H1 (cell line): ENCODE measurements at regions not wholly inside any gene's neighbourhood (a gene's known extent, or its start where the extent isn't known, plus 50 kb on each side); places are given as distances from the start of the nearest gene placed in this dataset.

Source experiments
- CTCF ChIA-PET: fragments of 300-600 bp; sonication (Branson Sonifier 250); formaldehyde crosslinking; loops from one replicate; lab custom pipeline; 2021; ENCODE audit not compliant: partially characterized antibody; lab: Charles Lee
- POLR2A ChIA-PET: fragments of 300-600 bp; sonication (Branson Sonifier 250); formaldehyde crosslinking; loops from one replicate; lab custom pipeline; 2021; ENCODE audit warnings: inconsistent platforms; ENCODE audit not compliant: partially characterized antibody; lab: Charles Lee
- DNase-seq, 2 experiments: peaks; one replicate each; pipeline versions ENCODE4 v3.0.0 to v3.0.0-alpha.2; 2010 to 2022; ENCODE audit warnings: low spot score in 2 of 2, low read depth in 1 of 2, mixed read lengths in 1 of 2
- FAIRE-seq: peaks from 2 replicates; lab custom pipeline; 2011; peaks lifted over from hg19 to GRCh38; lab: Jason Lieb, UNC
- H2AFZ ChIP-seq: 2 replicates; pipeline ENCODE4 v1.8.1; 2012; ENCODE audit warnings: low read length, inconsistent platforms
- H2AK5ac ChIP-seq: 2 replicates; pipeline ENCODE4 v1.6.1; 2013; ENCODE audit warnings: low read depth, low read length
- H2BK120ac ChIP-seq: replicated peaks from 2 replicates; pipeline ENCODE3; 2013; ENCODE audit warnings: low read depth, low read length, inconsistent platforms
- H2BK12ac ChIP-seq: 2 replicates; pipeline ENCODE4 v1.6.1; 2013; ENCODE audit warnings: low read depth, low read length
- H2BK15ac ChIP-seq: 2 replicates; pipeline ENCODE4 v1.6.1; 2013; ENCODE audit warnings: low read length
- H2BK20ac ChIP-seq: 2 replicates; pipeline ENCODE4 v1.6.1; 2013; ENCODE audit warnings: low read length
- H2BK5ac ChIP-seq: 2 replicates; pipeline ENCODE4 v1.6.1; 2013; ENCODE audit warnings: low read depth, low read length
- H3K14ac ChIP-seq: 2 replicates; pipeline ENCODE4 v1.6.1; 2013; ENCODE audit warnings: inconsistent platforms; ENCODE audit not compliant: insufficient read length
- H3K18ac ChIP-seq: 2 replicates; pipeline ENCODE4 v1.6.1; 2013; ENCODE audit warnings: low read length; ENCODE audit errors: extremely low read depth
- H3K23ac ChIP-seq: 2 replicates; pipeline ENCODE4 v1.6.1; 2013; ENCODE audit warnings: inconsistent platforms; ENCODE audit not compliant: insufficient read length
- H3K23me2 ChIP-seq: 2 replicates; pipeline ENCODE4 v1.6.1; 2013; ENCODE audit warnings: low read depth, low read length
- H3K27ac ChIP-seq: 2 replicates; pipeline ENCODE4 v1.6.1; 2011; ENCODE audit warnings: low read depth, low read length, inconsistent platforms
- H3K27me3 ChIP-seq, 4 experiments: replicated peaks in 1 of 4; 1 replicate in 1 of 4; 2 replicates in 3 of 4; pipeline versions ENCODE4 v1.6.1 to v1.8.1; 2011 to 2013; ENCODE audit warnings: low read length in 3 of 4, mild to moderate bottlenecking in 3 of 4, inconsistent platforms in 2 of 4, mixed read lengths in 2 of 4, moderate library complexity in 1 of 4; ENCODE audit not compliant: control insufficient read depth in 3 of 4, insufficient read depth in 3 of 4; ENCODE audit errors: extremely low read depth in 1 of 4
- H3K36me3 ChIP-seq, 4 experiments: 2 replicates each; pipeline versions ENCODE4 v1.6.1 to v1.8.1; 2011 to 2013; ENCODE audit warnings: mild to moderate bottlenecking in 4 of 4, low read length in 3 of 4, moderate library complexity in 2 of 4, control low read depth in 1 of 4, inconsistent platforms in 1 of 4; ENCODE audit not compliant: insufficient read depth in 4 of 4, control insufficient read depth in 2 of 4
- H3K4ac ChIP-seq: replicated peaks from 2 replicates; pipeline ENCODE3; 2013; ENCODE audit warnings: low read length, low read depth, mixed read lengths, inconsistent platforms; ENCODE audit not compliant: insufficient read length
- H3K4me1 ChIP-seq, 4 experiments: replicated peaks in 1 of 4; 1 replicate in 1 of 4; 2 replicates in 3 of 4; pipeline versions ENCODE4 v1.6.1 to v1.8.1; 2011 to 2013; ENCODE audit warnings: low read length in 3 of 4, inconsistent platforms in 2 of 4, mixed read lengths in 1 of 4; ENCODE audit not compliant: insufficient read depth in 4 of 4, control insufficient read depth in 3 of 4
- H3K4me2 ChIP-seq, 2 experiments: 2 replicates each; pipeline versions ENCODE4 v1.6.1 to v1.8.1; 2011 to 2013; ENCODE audit warnings: low read depth in 2 of 2, low read length in 2 of 2, control low read depth in 1 of 2, inconsistent platforms in 1 of 2, mild to moderate bottlenecking in 1 of 2; ENCODE audit not compliant: insufficient read depth in 1 of 2
- H3K4me3 ChIP-seq, 4 experiments: fragments of 200-600, 300-600 bp in 1 of 4; sonication (generic), shearing (Covaris generic), sonication (Bioruptor Twin) in 1 of 4; 2 replicates each; pipeline versions ENCODE4 v1.5.1 to v1.8.1; 2011 to 2016; ENCODE audit warnings: low read length in 4 of 4, low read depth in 3 of 4, control low read depth in 2 of 4, inconsistent platforms in 2 of 4, mild to moderate bottlenecking in 2 of 4, mixed read lengths in 1 of 4, moderate library complexity in 1 of 4; ENCODE audit not compliant: insufficient read depth in 2 of 4; ENCODE audit errors: extremely low read depth in 1 of 4
- H3K56ac ChIP-seq: replicated peaks from 2 replicates; pipeline ENCODE3; 2013; ENCODE audit warnings: low read depth, mild to moderate bottlenecking, mixed read lengths, low read length, inconsistent platforms; ENCODE audit not compliant: insufficient read length
- H3K79me1 ChIP-seq: 2 replicates; pipeline ENCODE4 v1.6.1; 2013; ENCODE audit warnings: low read depth, low read length, control low read depth
- H3K79me2 ChIP-seq, 2 experiments: 2 replicates each; pipeline versions ENCODE4 v1.6.1 to v1.8.1; 2012 to 2013; ENCODE audit warnings: low read length in 2 of 2, mild to moderate bottlenecking in 2 of 2, inconsistent platforms in 1 of 2; ENCODE audit not compliant: insufficient read depth in 2 of 2, control insufficient read depth in 1 of 2
- H3K9ac ChIP-seq, 4 experiments: replicated peaks in 1 of 4; 1 replicate in 1 of 4; 2 replicates in 3 of 4; pipeline versions ENCODE4 v1.6.1 to v1.8.1; 2011 to 2013; ENCODE audit warnings: low read depth in 3 of 4, low read length in 3 of 4, control low read depth in 2 of 4, mild to moderate bottlenecking in 2 of 4, moderate library complexity in 2 of 4, inconsistent platforms in 1 of 4; ENCODE audit errors: extremely low read depth in 1 of 4
- H3K9me3 ChIP-seq, 2 experiments: 2 replicates each; pipeline versions ENCODE4 v1.6.1 to v1.8.1; 2012 to 2013; ENCODE audit warnings: mild to moderate bottlenecking in 2 of 2, moderate library complexity in 2 of 2, control low read depth in 1 of 2, inconsistent platforms in 1 of 2, low read depth in 1 of 2, low read length in 1 of 2, mixed read lengths in 1 of 2; ENCODE audit not compliant: insufficient read depth in 2 of 2
- H4K20me1 ChIP-seq, 2 experiments: replicated peaks in 1 of 2; 2 replicates each; pipeline versions ENCODE3 to v1.8.1; 2011 to 2013; ENCODE audit warnings: inconsistent platforms in 2 of 2, low read length in 2 of 2, mild to moderate bottlenecking in 1 of 2; ENCODE audit not compliant: insufficient read depth in 2 of 2, control insufficient read depth in 1 of 2
- H4K5ac ChIP-seq: 2 replicates; pipeline ENCODE4 v1.6.1; 2013; ENCODE audit warnings: low read length, low read depth, mixed read lengths, inconsistent platforms; ENCODE audit not compliant: insufficient read length
- H4K8ac ChIP-seq: 2 replicates; pipeline ENCODE4 v1.8.0; 2013; ENCODE audit warnings: mild to moderate bottlenecking, moderate library complexity, low read length, inconsistent platforms; ENCODE audit not compliant: insufficient read depth; ENCODE audit errors: extremely low read depth
- H4K91ac ChIP-seq: replicated peaks from 2 replicates; pipeline ENCODE3; 2013; ENCODE audit warnings: low read length, mixed read lengths, inconsistent platforms; ENCODE audit not compliant: insufficient read length
- ASH2L ChIP-seq: fragments of 200-600, 300-600 bp; sonication (generic); IDR thresholded peaks from one replicate; pipeline ENCODE4 v1.7.1; 2017; ENCODE audit warnings: low read length
- BACH1 ChIP-seq: IDR thresholded peaks from 2 replicates; pipeline ENCODE4 v1.6.1; 2012; ENCODE audit warnings: low read length, improper control_type of control experiment
- CEBPB ChIP-seq: IDR thresholded peaks from 2 replicates; pipeline ENCODE4 v1.6.1; 2012; ENCODE audit warnings: low read depth, low read length
- CREB1 ChIP-seq: IDR thresholded peaks from 2 replicates; pipeline ENCODE4 v1.6.1; 2012; ENCODE audit warnings: inconsistent platforms
- FOSL1 ChIP-seq: IDR thresholded peaks from 2 replicates; pipeline ENCODE4 v1.6.1; 2011; ENCODE audit warnings: mild to moderate bottlenecking, low read depth, low read length, moderate library complexity; ENCODE audit not compliant: insufficient read depth
- HDAC2 ChIP-seq, 2 experiments: fragments of 300-600 bp in 1 of 2; sonication (generic) in 1 of 2; IDR thresholded peaks; 2 replicates each; pipeline ENCODE4 v1.6.1; 2011 to 2012; ENCODE audit warnings: low read depth in 2 of 2, low read length in 2 of 2, mild to moderate bottlenecking in 2 of 2, moderate library complexity in 2 of 2, borderline replicate concordance in 1 of 2, inconsistent platforms in 1 of 2
- JUND ChIP-seq: IDR thresholded peaks from 2 replicates; pipeline ENCODE4 v1.6.1; 2011; ENCODE audit warnings: mild to moderate bottlenecking, improper control_type of control experiment, low read length
- NANOG ChIP-seq: IDR thresholded peaks from 2 replicates; pipeline ENCODE4 v1.6.1; 2011; ENCODE audit warnings: low read length, low read depth, mild to moderate bottlenecking, inconsistent platforms; ENCODE audit not compliant: insufficient read depth, poor library complexity, severe bottlenecking
- NRF1 ChIP-seq: IDR thresholded peaks from 2 replicates; pipeline ENCODE4 v1.6.1; 2011; ENCODE audit warnings: mild to moderate bottlenecking, low read depth, low read length, improper control_type of control experiment
- POLR2A ChIP-seq, 2 experiments: IDR thresholded peaks; 1 replicate in 1 of 2; 2 replicates in 1 of 2; pipeline ENCODE4 v1.6.1; 2011; ENCODE audit warnings: low read depth in 2 of 2, low read length in 2 of 2, mild to moderate bottlenecking in 2 of 2; ENCODE audit errors: control extremely low read depth in 1 of 2
- POU5F1 ChIP-seq: IDR thresholded peaks from 2 replicates; pipeline ENCODE4 v1.6.1; 2011; ENCODE audit warnings: low read depth, mild to moderate bottlenecking, low read length, moderate library complexity
- RAD21 ChIP-seq, 2 experiments: IDR thresholded peaks in 1 of 2; conservative IDR thresholded peaks in 1 of 2; 2 replicates each; pipeline ENCODE4 v1.6.1; 2011; ENCODE audit warnings: low read depth in 2 of 2, low read length in 2 of 2, improper control_type of control experiment in 1 of 2, inconsistent platforms in 1 of 2, mild to moderate bottlenecking in 1 of 2, moderate library complexity in 1 of 2
- SIX5 ChIP-seq: IDR thresholded peaks from 2 replicates; pipeline ENCODE4 v1.6.1; 2011; ENCODE audit warnings: mild to moderate bottlenecking, low read depth, low read length
- SP4 ChIP-seq: IDR thresholded peaks from 2 replicates; pipeline ENCODE4 v1.6.1; 2012; ENCODE audit warnings: low read length, inconsistent platforms
- TAF7 ChIP-seq: optimal IDR thresholded peaks from 2 replicates; pipeline ENCODE3; 2011; ENCODE audit warnings: low read depth, mild to moderate bottlenecking, inconsistent platforms, low read length, moderate library complexity, borderline replicate concordance
- TBP ChIP-seq: IDR thresholded peaks from 2 replicates; pipeline ENCODE4 v1.6.1; 2011; ENCODE audit warnings: low read depth, low read length, improper control_type of control experiment
- ZNF274 ChIP-seq: IDR thresholded peaks from 2 replicates; pipeline ENCODE4 v1.7.0; 2012; ENCODE audit warnings: low read length, borderline replicate concordance; ENCODE audit errors: extremely low read depth
- WGBS, 2 experiments: shearing (Covaris generic) in 1 of 2; methylation state at CpG; one replicate each; pipeline versions ENCODE4 v1.1.6 to v1.1.7; 2013 to 2015; ENCODE audit warnings: low lambda C conversion rate in 2 of 2, mixed read lengths in 2 of 2, inconsistent platforms in 1 of 2, low coverage in 1 of 2, missing lambda C conversion rate in 1 of 2; ENCODE audit not compliant: insufficient replicate concordance in 2 of 2, insufficient coverage in 1 of 2, insufficient read length in 1 of 2; ENCODE audit errors: extremely low coverage in 1 of 2, missing lambda C conversion rate in 1 of 2; 5-methylcytosine and 5-hydroxymethylcytosine counted together

GRCh38 chr3:147795418-147795817 is 386.3 kb downstream of the ZIC1 start:
- H3K79me1 ChIP-seq, result no peaks in the 10 kb centered on the region
- no peak overlapping the region for H2BK12ac ChIP-seq
- no peaks in the 10 kb centered on the region for H3K27me3 ChIP-seq
- H3K56ac ChIP-seq, result no peak overlapping the region
- H3K4me3 ChIP-seq, result no peak overlapping the region
- H4K8ac ChIP-seq, result no peak overlapping the region
- whole genome bisulfite sequencing, 2 experiments, result 80% methylated on average over 1 of the region's 1 CpG; no CpG with 5 or more reads in 1 of the 2 experiments
- no peaks in the 10 kb centered on the region for H4K20me1 ChIP-seq
- H4K91ac ChIP-seq, result no peak overlapping the region
- H2BK20ac ChIP-seq, result no peak overlapping the region
- H2BK5ac ChIP-seq, result no peak overlapping the region
- H3K27ac ChIP-seq, result no peak overlapping the region
- no peaks in the 10 kb centered on the region for H3K79me2 ChIP-seq
- no peaks in the 10 kb centered on the region for H3K4me1 ChIP-seq
- H2AK5ac ChIP-seq, result no peak overlapping the region
- ChIA-PET POLR2A (no interaction called here), CTCF (no interaction called here)
- H3K9me3 ChIP-seq, result no peaks in the 10 kb centered on the region
- no peak overlapping the region for H4K5ac ChIP-seq
- no peak overlapping the region for H3K23ac ChIP-seq
- H3K36me3 ChIP-seq, result no peaks in the 10 kb centered on the region
- no peak overlapping the region for H2AFZ ChIP-seq
- H3K4ac ChIP-seq, result no peak overlapping the region
- DNase-seq, result no peak
- no peak overlapping the region for H3K14ac ChIP-seq
- no peaks in the 10 kb centered on the region for H3K23me2 ChIP-seq
- no peak overlapping the region for H3K18ac ChIP-seq
- H2BK15ac ChIP-seq, result no peak overlapping the region
- no peak overlapping the region for H3K9ac ChIP-seq
- FAIRE-seq, result no peak
- H2BK120ac ChIP-seq, result no peak overlapping the region
- no peak overlapping the region for H3K4me2 ChIP-seq
- TF ChIP-seq FOSL1 (no peak), ZNF274 (no peak), RAD21 (IDR thresholded peaks at IDR 0.05 in 1 of 2, conservative IDR thresholded peaks at IDR 0.05 in 1 of 2; ENCODE audit: low read depth in 2 of 2, low read length in 2 of 2) (no peak), SIX5 (no peak), HDAC2 (IDR thresholded peaks at IDR 0.05; ENCODE audit: borderline replicate concordance in 1 of 2, low read depth in 2 of 2, low read length in 2 of 2) (no peak), TBP (no peak), NRF1 (no peak), TAF7 (no peak), ASH2L (no peak), POLR2A (IDR thresholded peaks at IDR 0.05; ENCODE audit: control extremely low read depth in 1 of 2, low read depth in 2 of 2, low read length in 2 of 2) (no peak), CREB1 (no peak), NANOG (no peak), POU5F1 (no peak), BACH1 (no peak), JUND (no peak), CEBPB (no peak), SP4 (no peak)
